ENCODE measurements at regions not wholly inside any gene's neighbourhood (a gene's known extent, or its start where the extent isn't known, plus 50 kb on each side); places are given as distances from the start of the nearest gene placed in this dataset.

GRCh38 chr5:168125445-168126199, 165.8 kb upstream of the WWC1 start:
- Histone ChIP-seq H3K9me3 (no peaks in the 10 kb centered on the region), H3K4me1 (peaks cover 0 to 14% (median 8%) of the 10 kb centered on the region in 4 donors), H3K4me3 (no peak overlapping the region), H3K36me3 (no peaks in the 10 kb centered on the region), H3K27ac (no peak overlapping the region), H3K27me3 (peaks cover 0 to 5% of the 10 kb centered on the region in 2 donors)
- intact Hi-C loops (cut with DNase I; ENCODE audit: low total_unique reads): no loop called here
- DNase-seq: no peak
- TF ChIP-seq CTCF (IDR thresholded peaks at IDR 0.05): no peak

- Histone ChIP-seq H3K27me3 (peaks cover 0 to 5% of the 10 kb centered on the region in 2 donors), H3K4me1 (peaks cover 0 to 14% (median 8%) of the 10 kb centered on the region in 4 donors), H3K36me3 (no peaks in the 10 kb centered on the region), H3K4me3 (no peak overlapping the region), H3K27ac (no peak overlapping the region), H3K9me3 (no peaks in the 10 kb centered on the region)
- no peak for TF ChIP-seq CTCF (IDR thresholded peaks at IDR 0.05)
- intact Hi-C loops (cut with DNase I; ENCODE audit: low total_unique reads): no loop called here
- DNase-seq: no peak
Measured at GRCh38 chr5:168126606-168127005, 164.8 kb upstream of the WWC1 start.

- H3K4me3 ChIP-seq: no peak overlapping the region
- TF ChIP-seq CTCF (IDR thresholded peaks at IDR 0.05): no peak
- intact Hi-C loops (cut with DNase I; ENCODE audit: low total_unique reads): no loop called here
- DNase-seq: no peak
- H3K9me3 ChIP-seq: no peaks in the 10 kb centered on the region
- H3K4me1 ChIP-seq: peaks cover 0 to 14% (median 8%) of the 10 kb centered on the region in 4 donors
- no peak overlapping the region for H3K27ac ChIP-seq
- peaks cover 0 to 5% of the 10 kb centered on the region in 2 donors for H3K27me3 ChIP-seq
- no peaks in the 10 kb centered on the region for H3K36me3 ChIP-seq
Measured at GRCh38 chr5:168128111-168128510, 163.3 kb upstream of the WWC1 start.

- no peak for DNase-seq
- H3K27me3 ChIP-seq: peaks cover 0 to 5% of the 10 kb centered on the region in 2 donors
- H3K4me3 ChIP-seq: no peak overlapping the region
- no peaks in the 10 kb centered on the region for H3K36me3 ChIP-seq
- intact Hi-C loops (cut with DNase I; ENCODE audit: low total_unique reads): no loop called here
- TF ChIP-seq CTCF (IDR thresholded peaks at IDR 0.05): no peak
- H3K27ac ChIP-seq: no peak overlapping the region
- H3K4me1 ChIP-seq: peaks cover 0 to 14% (median 8%) of the 10 kb centered on the region in 4 donors
- H3K9me3 ChIP-seq: no peaks in the 10 kb centered on the region
Measured at GRCh38 chr5:168128557-168128956, 162.9 kb upstream of the WWC1 start.

GRCh38 chr5:168131519-168131918, 159.9 kb upstream of the WWC1 start:
- no peak for TF ChIP-seq CTCF (IDR thresholded peaks at IDR 0.05)
- Histone ChIP-seq H3K27me3 (peaks cover 0 to 13% of the 10 kb centered on the region in 2 donors), H3K9me3 (no peaks in the 10 kb centered on the region), H3K4me3 (no peak overlapping the region), H3K4me1 (peaks cover 0 to 14% (median 8%) of the 10 kb centered on the region in 4 donors), H3K36me3 (no peaks in the 10 kb centered on the region), H3K27ac (no peak overlapping the region)
- intact Hi-C loops (cut with DNase I; ENCODE audit: low total_unique reads): no loop called here
- DNase-seq: no peak

All from tibial artery (tissue), 4 donors.